Stimulated activated CD8-positive, alpha-beta memory T cell treated with anti-CD3 and anti-CD28 coated beads, Interleukin-12 subunit alpha, Interleukin-12 subunit beta, amount 100 ng/mL, for 4 hours (primary cell): ENCODE measurements at regions not wholly inside any gene's neighbourhood (a gene's known extent, or its start where the extent isn't known, plus 50 kb on each side); places are given as distances from the start of the nearest gene placed in this dataset.

ENCODE experiments used
- DNase-seq: peaks from one replicate; pipeline ENCODE4 v3.0.0-alpha.2; 2020; ENCODE audit warnings: low read depth

- no peak for DNase-seq
Observed at GRCh38 chr7:3195160-3195559, 105.9 kb upstream of the SDK1 start.

GRCh38 chr7:3196629-3197400 lies 104.2 kb upstream of the SDK1 start:
- no peak for DNase-seq

- no peak for DNase-seq
Observed at GRCh38 chr7:3197567-3198213, 103.4 kb upstream of the SDK1 start.

- DNase-seq: no peak
Observed at GRCh38 chr7:3198316-3198715, 102.7 kb upstream of the SDK1 start.

- no peak for DNase-seq
Observed at GRCh38 chr7:3200504-3200903, 100.5 kb upstream of the SDK1 start.

GRCh38 chr7:3201306-3201705 lies 99.7 kb upstream of the SDK1 start:
- no peak for DNase-seq

- no peak for DNase-seq
Observed at GRCh38 chr7:3201937-3202710, 98.9 kb upstream of the SDK1 start.

- DNase-seq: no peak
Observed at GRCh38 chr7:3204526-3204925, 96.5 kb upstream of the SDK1 start.

- no peak for DNase-seq
Observed at GRCh38 chr7:3206101-3206500, 95.0 kb upstream of the SDK1 start.

- no peak for DNase-seq
Observed at GRCh38 chr7:3206771-3207191, 94.3 kb upstream of the SDK1 start.

- DNase-seq: no peak
Observed at GRCh38 chr7:3207387-3207902, 93.6 kb upstream of the SDK1 start.

GRCh38 chr7:3210531-3210930 lies 90.5 kb upstream of the SDK1 start:
- DNase-seq: no peak

GRCh38 chr7:3214090-3214413 lies 87.0 kb upstream of the SDK1 start:
- DNase-seq: no peak

GRCh38 chr7:3215624-3216585 lies 85.1 kb upstream of the SDK1 start:
- no peak for DNase-seq

GRCh38 chr7:3217166-3217565 lies 83.9 kb upstream of the SDK1 start:
- DNase-seq: no peak

GRCh38 chr7:3218411-3219225 lies 82.4 kb upstream of the SDK1 start:
- no peak for DNase-seq

- DNase-seq: no peak
Observed at GRCh38 chr7:3229904-3230470, 71.1 kb upstream of the SDK1 start.

GRCh38 chr7:3230908-3231307 lies 70.1 kb upstream of the SDK1 start:
- no peak for DNase-seq

GRCh38 chr7:3232228-3232627 lies 68.8 kb upstream of the SDK1 start:
- DNase-seq: no peak

GRCh38 chr7:3233301-3233700 lies 67.8 kb upstream of the SDK1 start:
- DNase-seq: no peak

GRCh38 chr7:3234051-3234450 lies 67.0 kb upstream of the SDK1 start:
- no peak for DNase-seq
